ENCODE measurements at regions not wholly inside any gene's neighbourhood (a gene's known extent, or its start where the extent isn't known, plus 50 kb on each side); places are given as distances from the start of the nearest gene placed in this dataset.

GRCh38 chr18:56455874-56456273 is 182.5 kb downstream of the TXNL1 start:
- Mint-ChIP-seq H3K27ac (no peak overlapping the region), H3K4me3 (no peak overlapping the region), H3K9me3 (no peaks in the 10 kb centered on the region), H3K4me1 (peaks cover 8% of the 10 kb centered on the region), H3K36me3 (no peaks in the 10 kb centered on the region), H3K27me3 (ENCODE audit: low read depth) (peaks cover 14% of the 10 kb centered on the region)
- no peak for TF ChIP-seq CTCF (IDR thresholded peaks at IDR 0.05; ENCODE audit: unreplicated experiment)
- no peak for DNase-seq (ENCODE audit: low spot score in 2 of 2, unreplicated experiment in 2 of 2)

- no peaks in the 10 kb centered on the region for H3K9me3 Mint-ChIP-seq
- no peak for DNase-seq (ENCODE audit: low spot score in 2 of 2, unreplicated experiment in 2 of 2)
These were observed 183.3 kb downstream of the TXNL1 start for GRCh38 chr18:56455141-56455540.

GRCh38 chr18:56453631-56454030 is 184.8 kb downstream of the TXNL1 start:
- Mint-ChIP-seq H3K9me3 (no peaks in the 10 kb centered on the region), H3K36me3 (no peaks in the 10 kb centered on the region), H3K4me3 (no peak overlapping the region), H3K27me3 (ENCODE audit: low read depth) (peaks cover 14% of the 10 kb centered on the region), H3K4me1 (no peaks in the 10 kb centered on the region), H3K27ac (no peak overlapping the region)
- TF ChIP-seq CTCF (IDR thresholded peaks at IDR 0.05; ENCODE audit: unreplicated experiment), result no peak
- DNase-seq (ENCODE audit: low spot score in 2 of 2, unreplicated experiment in 2 of 2), result no peak

More at GRCh38 chr18:56455141-56455540, 183.3 kb downstream of the TXNL1 start:
- H3K36me3 Mint-ChIP-seq, result no peaks in the 10 kb centered on the region
- H3K4me1 Mint-ChIP-seq, result peaks cover 8% of the 10 kb centered on the region
- H3K27me3 Mint-ChIP-seq (ENCODE audit: low read depth), result peaks cover 14% of the 10 kb centered on the region
- TF ChIP-seq CTCF (IDR thresholded peaks at IDR 0.05; ENCODE audit: unreplicated experiment), result no peak
- H3K27ac Mint-ChIP-seq, result no peak overlapping the region
- H3K4me3 Mint-ChIP-seq, result no peak overlapping the region

GRCh38 chr18:56451188-56451587 is 187.2 kb downstream of the TXNL1 start:
- DNase-seq (ENCODE audit: low spot score in 2 of 2, unreplicated experiment in 2 of 2), result no peak
- no peaks in the 10 kb centered on the region for H3K36me3 Mint-ChIP-seq
- no peak overlapping the region for H3K4me3 Mint-ChIP-seq
- no peak for TF ChIP-seq CTCF (IDR thresholded peaks at IDR 0.05; ENCODE audit: unreplicated experiment)
- peaks cover 9% of the 10 kb centered on the region for H3K27me3 Mint-ChIP-seq (ENCODE audit: low read depth)
- H3K27ac Mint-ChIP-seq, result no peak overlapping the region
- no peaks in the 10 kb centered on the region for H3K4me1 Mint-ChIP-seq
- H3K9me3 Mint-ChIP-seq, result no peaks in the 10 kb centered on the region

- Mint-ChIP-seq H3K4me3 (no peak overlapping the region), H3K36me3 (no peaks in the 10 kb centered on the region), H3K27ac (no peak overlapping the region), H3K9me3 (no peaks in the 10 kb centered on the region), H3K4me1 (no peaks in the 10 kb centered on the region), H3K27me3 (ENCODE audit: low read depth) (peaks cover 1% of the 10 kb centered on the region)
- TF ChIP-seq CTCF (IDR thresholded peaks at IDR 0.05; ENCODE audit: unreplicated experiment), result no peak
- DNase-seq (ENCODE audit: low spot score in 2 of 2, unreplicated experiment in 2 of 2), result no peak
These were observed 189.6 kb downstream of the TXNL1 start for GRCh38 chr18:56448751-56449150.

DNA sequence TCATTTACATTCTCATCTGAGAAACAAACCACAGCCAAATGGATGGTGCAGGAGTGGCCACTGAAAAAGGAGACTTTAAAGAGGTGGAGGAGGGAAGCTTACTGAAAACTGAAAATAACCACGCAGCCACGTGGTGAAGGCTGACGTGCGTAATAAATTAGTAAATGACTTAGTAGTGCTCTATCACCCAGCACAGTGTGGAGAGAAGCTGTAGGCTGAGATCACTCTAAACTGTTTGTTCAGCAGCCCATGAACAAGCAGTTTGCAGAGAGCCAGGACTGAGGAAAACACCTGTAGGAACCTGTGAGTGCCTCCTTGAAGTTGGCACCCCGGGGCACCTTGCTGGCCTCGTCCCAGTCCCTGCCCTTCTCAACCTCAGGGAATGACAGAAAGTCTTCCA is 193.0 kb downstream of the TXNL1 start:
- no peaks in the 10 kb centered on the region for H3K36me3 Mint-ChIP-seq

More for the DNA sequence above, 193.0 kb downstream of the TXNL1 start:
- H3K9me3 Mint-ChIP-seq, result peaks cover 18% of the 10 kb centered on the region
- H3K4me1 Mint-ChIP-seq, result no peaks in the 10 kb centered on the region
- TF ChIP-seq CTCF (IDR thresholded peaks at IDR 0.05; ENCODE audit: unreplicated experiment), result no peak
- DNase-seq (ENCODE audit: low spot score in 2 of 2, unreplicated experiment in 2 of 2), result no peak
- no peak overlapping the region for H3K4me3 Mint-ChIP-seq
- H3K27me3 Mint-ChIP-seq (ENCODE audit: low read depth), result no peaks in the 10 kb centered on the region
- no peak overlapping the region for H3K27ac Mint-ChIP-seq
